NCI-H226 (cell line): ENCODE measurements at regions not wholly inside any gene's neighbourhood (a gene's known extent, or its start where the extent isn't known, plus 50 kb on each side); places are given as distances from the start of the nearest gene placed in this dataset.
"Not testable (repeated sequence)": the region's sequence is repeated elsewhere in the genome, so short reads cannot be mapped to it uniquely, and the experiment has no call there.

Experiments used
- DNase-seq: peaks from one replicate; pipeline ENCODE4 v3.0.0-alpha.2; 2015

- not testable (repeated sequence) for DNase-seq
Observed at GRCh38 chr14:105699706-105700105, 173.3 kb downstream of the TMEM121 start.

GRCh38 chr14:105700146-105700545 lies 173.8 kb downstream of the TMEM121 start:
- DNase-seq: not testable (repeated sequence)

GRCh38 chr14:105700622-105701288 lies 174.4 kb downstream of the TMEM121 start:
- DNase-seq: no peak

GRCh38 chr14:105701456-105702274 lies 175.3 kb downstream of the TMEM121 start:
- DNase-seq: no peak

- no peak for DNase-seq
Observed at GRCh38 chr14:105702275-105702817, 176.0 kb downstream of the TMEM121 start.

- DNase-seq: not testable (repeated sequence)
Observed at GRCh38 chr14:105703044-105703665, 176.8 kb downstream of the TMEM121 start.

GRCh38 chr14:105704091-105704490 lies 177.7 kb downstream of the TMEM121 start:
- not testable (repeated sequence) for DNase-seq

- not testable (repeated sequence) for DNase-seq
Observed at GRCh38 chr14:105704492-105704891, 178.1 kb downstream of the TMEM121 start.

- not testable (repeated sequence) for DNase-seq
Observed at GRCh38 chr14:105705512-105705861, 179.1 kb downstream of the TMEM121 start.

GRCh38 chr14:105705862-105706700 lies 179.7 kb downstream of the TMEM121 start:
- not testable (repeated sequence) for DNase-seq

- not testable (repeated sequence) for DNase-seq
Observed at GRCh38 chr14:105706701-105707019, 180.3 kb downstream of the TMEM121 start.

GRCh38 chr14:105707099-105707498 lies 180.7 kb downstream of the TMEM121 start:
- DNase-seq: not testable (repeated sequence)

GRCh38 chr14:105707723-105708151 lies 181.4 kb downstream of the TMEM121 start:
- DNase-seq: not testable (repeated sequence)

- not testable (repeated sequence) for DNase-seq
Observed at GRCh38 chr14:105708251-105709134, 182.1 kb downstream of the TMEM121 start.

- no peak for DNase-seq
Observed at GRCh38 chr14:105709281-105710118, 183.1 kb downstream of the TMEM121 start.

GRCh38 chr14:105710119-105711043 lies 184.0 kb downstream of the TMEM121 start:
- DNase-seq: no peak

- DNase-seq: no peak
Observed at GRCh38 chr14:105711044-105711620, 184.7 kb downstream of the TMEM121 start.

GRCh38 chr14:105711841-105712460 lies 185.6 kb downstream of the TMEM121 start:
- DNase-seq: no peak
